G401.6 (cell line): ENCODE measurements at regions not wholly inside any gene's neighbourhood (a gene's known extent, or its start where the extent isn't known, plus 50 kb on each side); places are given as distances from the start of the nearest gene placed in this dataset.

Source experiments
- FAIRE-seq: peaks from 2 replicates; lab custom pipeline; 2012; peaks lifted over from hg19 to GRCh38; lab: Jason Lieb, UNC

DNA sequence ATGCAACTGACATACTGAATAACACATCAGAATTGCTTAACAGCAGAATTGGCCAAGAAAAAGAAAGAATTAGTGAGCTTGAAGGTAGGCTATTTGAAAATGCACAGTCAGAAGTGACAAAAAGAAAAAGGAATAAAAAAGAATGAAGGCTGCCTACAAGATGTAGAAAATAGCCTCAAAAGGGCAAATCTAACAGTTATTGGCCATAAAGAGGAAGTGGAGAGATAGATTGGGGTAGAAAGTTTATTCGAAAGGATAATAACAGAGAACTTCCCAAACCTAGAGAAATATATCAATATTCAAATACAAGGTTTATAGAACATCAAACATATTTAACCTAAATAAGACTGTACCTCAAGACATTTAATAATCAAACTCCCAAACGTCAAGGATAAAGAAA lies 67.5 kb downstream of the ATP6V1G3 start:
- no peak for FAIRE-seq

DNA sequence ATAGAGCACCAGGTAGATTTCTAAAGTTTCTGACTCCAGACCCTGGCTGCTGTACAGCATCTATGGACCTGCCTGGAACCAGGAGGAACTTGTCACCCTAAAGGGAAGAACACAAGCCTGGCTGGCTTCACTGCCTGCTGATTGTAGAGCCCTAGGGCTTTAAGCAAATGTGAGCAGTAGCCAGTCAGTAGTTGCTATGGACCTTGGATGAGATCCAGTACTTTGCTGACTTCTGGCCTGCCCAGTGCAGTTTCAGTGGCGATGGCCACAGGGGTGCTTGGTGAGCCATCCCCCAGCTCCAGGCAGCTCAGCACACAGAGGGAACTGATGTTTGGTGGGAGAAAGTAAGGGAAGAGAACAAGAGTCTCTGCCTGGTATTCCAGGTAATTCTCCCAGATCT lies 68.4 kb downstream of the ATP6V1G3 start:
- FAIRE-seq, result no peak

- no peak for FAIRE-seq
Observed at GRCh38 chr1:198467907-198468306, 72.6 kb downstream of the ATP6V1G3 start.

- FAIRE-seq, result no peak
Observed at GRCh38 chr1:198467342-198467741, 73.1 kb downstream of the ATP6V1G3 start.

DNA sequence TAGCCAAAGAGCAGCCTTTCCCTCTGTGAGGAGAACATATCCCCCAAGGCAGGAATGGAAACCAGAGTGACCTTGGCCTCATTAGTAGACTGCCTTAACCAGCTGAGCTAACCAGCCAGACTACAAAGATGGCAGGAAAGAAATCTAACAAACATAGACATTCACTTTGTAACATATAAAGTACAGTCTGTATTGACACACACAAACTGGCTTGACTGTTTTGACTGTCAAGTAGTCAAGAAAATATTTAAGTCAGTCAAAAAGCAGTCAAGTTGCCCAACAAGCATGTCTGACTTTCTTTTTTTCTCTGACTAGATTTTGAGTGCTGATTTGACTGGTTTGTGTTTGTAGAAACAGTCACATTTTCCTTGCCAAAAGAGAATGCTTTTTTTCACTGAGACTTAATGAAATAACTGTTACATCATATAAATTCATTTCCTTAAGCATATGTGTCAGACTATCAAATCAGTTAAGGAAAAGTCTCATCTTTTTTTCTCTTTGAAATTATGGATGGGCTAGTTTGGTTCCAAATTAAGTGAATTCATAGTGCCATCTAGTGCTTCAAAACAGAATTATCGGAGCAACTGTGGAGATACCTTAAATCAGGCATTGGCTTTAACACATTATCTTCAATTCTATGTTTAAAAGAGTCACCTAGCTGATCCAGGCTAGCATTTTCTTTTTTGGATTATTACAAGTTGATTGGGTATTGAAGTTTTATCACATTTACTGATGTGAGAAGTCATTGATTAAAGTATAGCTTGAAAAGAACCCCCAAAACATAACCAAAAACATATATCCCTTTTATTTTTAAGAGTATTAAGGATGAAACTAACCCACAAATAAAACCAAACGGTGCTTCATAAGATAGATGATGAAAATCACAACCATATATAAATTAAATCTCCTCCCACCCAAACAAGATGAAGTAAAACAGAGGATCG lies 75.0 kb downstream of the ATP6V1G3 start:
- peak; percentile 85 for FAIRE-seq

- FAIRE-seq, result no peak
Observed at GRCh38 chr1:198463709-198464108, 76.8 kb downstream of the ATP6V1G3 start.

DNA sequence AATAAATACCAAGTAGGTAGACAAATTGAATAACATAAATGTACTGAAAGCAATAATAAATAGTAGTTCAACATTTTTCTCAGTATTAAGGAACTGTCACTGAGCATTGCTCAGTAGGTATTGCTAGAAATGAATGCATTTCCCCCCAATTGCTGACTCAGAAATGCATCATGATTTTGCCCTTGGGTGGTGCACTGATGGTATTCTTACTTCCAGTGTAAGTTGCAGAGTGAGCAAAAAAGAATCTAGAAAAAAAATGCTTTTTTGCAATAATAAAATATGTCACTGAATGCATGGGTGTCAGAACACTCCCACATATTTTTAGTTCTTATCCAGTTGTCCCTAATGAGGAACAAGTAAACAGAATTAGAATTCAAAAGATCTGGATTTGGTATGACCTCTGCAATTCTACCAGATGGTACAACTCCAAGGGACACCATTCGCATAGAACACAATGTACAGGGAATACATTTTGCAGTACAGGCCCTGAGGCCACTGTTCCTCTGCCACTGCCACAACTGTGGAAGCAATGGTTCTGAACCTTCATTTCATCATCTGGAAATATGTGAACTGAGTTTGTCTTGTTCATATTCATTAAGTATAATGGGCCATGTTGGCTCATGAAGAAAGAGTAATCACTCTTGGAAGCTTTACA lies 78.0 kb downstream of the ATP6V1G3 start:
- no peak for FAIRE-seq

- no peak for FAIRE-seq
Observed at GRCh38 chr1:198455966-198456365, 84.5 kb downstream of the ATP6V1G3 start.

- no peak for FAIRE-seq
Observed at GRCh38 chr1:198449727-198450433, 90.6 kb downstream of the ATP6V1G3 start.

- FAIRE-seq, result no peak
Observed at GRCh38 chr1:198449261-198449660, 91.2 kb downstream of the ATP6V1G3 start.

GRCh38 chr1:198447468-198447867 lies 93.0 kb downstream of the ATP6V1G3 start:
- FAIRE-seq, result no peak

- FAIRE-seq, result no peak
Observed at GRCh38 chr1:198445872-198446271, 94.6 kb downstream of the ATP6V1G3 start.

- FAIRE-seq, result no peak
Observed at GRCh38 chr1:198444792-198445191, 95.7 kb downstream of the ATP6V1G3 start.

GRCh38 chr1:198443365-198444233 lies 96.9 kb downstream of the ATP6V1G3 start:
- no peak for FAIRE-seq

GRCh38 chr1:198440842-198441241 lies 99.6 kb downstream of the ATP6V1G3 start:
- no peak for FAIRE-seq

DNA sequence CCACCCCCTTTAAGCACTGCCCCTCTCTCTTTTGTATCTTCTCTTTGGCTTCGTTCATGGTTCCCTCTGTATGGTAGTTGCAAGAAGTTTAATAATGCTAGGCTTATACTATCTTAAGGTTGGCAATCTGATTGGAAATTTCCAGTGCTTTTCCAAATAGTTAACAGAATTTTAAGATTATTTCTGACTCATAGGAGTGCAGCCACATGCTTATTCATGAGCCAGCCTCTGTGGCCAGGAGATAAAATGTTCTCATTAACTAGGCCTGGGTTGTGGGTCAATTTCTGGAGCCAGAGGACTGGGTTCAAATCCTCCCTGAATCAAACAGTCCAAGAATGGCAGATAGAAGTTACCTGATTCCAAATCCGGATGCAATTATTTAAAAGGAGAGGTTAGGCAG lies 103.1 kb downstream of the ATP6V1G3 start:
- no peak for FAIRE-seq

GRCh38 chr1:198436276-198436675 lies 104.2 kb downstream of the ATP6V1G3 start:
- no peak for FAIRE-seq

GRCh38 chr1:198435056-198435455 lies 105.4 kb downstream of the ATP6V1G3 start:
- FAIRE-seq, result no peak

GRCh38 chr1:198424441-198424840 lies 116.0 kb downstream of the ATP6V1G3 start:
- no peak for FAIRE-seq

GRCh38 chr1:198423673-198424072 lies 116.8 kb downstream of the ATP6V1G3 start:
- FAIRE-seq, result no peak

GRCh38 chr1:198417039-198417438 lies 123.4 kb downstream of the ATP6V1G3 start:
- FAIRE-seq, result no peak

DNA sequence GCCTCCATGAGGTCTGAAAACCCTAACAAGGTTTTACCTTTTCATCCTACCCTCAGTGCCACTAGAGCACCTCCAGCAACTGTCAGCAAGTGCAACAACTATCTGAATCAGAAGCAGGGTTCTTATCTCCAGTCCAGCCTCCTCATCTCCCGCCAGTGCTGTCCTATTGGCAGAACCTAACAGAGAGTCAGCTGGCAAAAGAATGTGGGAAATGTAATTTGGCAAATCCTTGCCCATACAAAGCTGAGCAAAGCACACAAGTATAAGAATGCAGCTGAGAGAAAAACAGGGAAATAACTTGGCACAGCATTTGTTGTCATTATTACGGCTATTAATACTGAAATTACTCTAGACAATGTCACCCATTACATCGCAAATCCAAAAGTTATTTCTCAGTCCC lies 124.2 kb downstream of the ATP6V1G3 start:
- FAIRE-seq, result no peak
